Stimulated activated CD4-positive, alpha-beta T cell treated with anti-CD3 and anti-CD28 coated beads, TNF-alpha, amount 100 ng/mL, for 1 hour (primary cell): ENCODE measurements at regions not wholly inside any gene's neighbourhood (a gene's known extent, or its start where the extent isn't known, plus 50 kb on each side); places are given as distances from the start of the nearest gene placed in this dataset.

Experiments
- DNase-seq, 3 donors: peaks; one replicate each; pipeline ENCODE4 v3.0.0-alpha.2; 2020; ENCODE audit warnings: low read depth in 3 of 3, low spot score in 1 of 3

- DNase-seq = no peak
Observed at GRCh38 chr2:173630425-173631126, 275.9 kb downstream of the CDCA7 start.

- DNase-seq = no peak
Observed at GRCh38 chr2:173631127-173631460, 276.4 kb downstream of the CDCA7 start.

- no peak for DNase-seq
Observed at GRCh38 chr2:173644146-173644545, 289.5 kb downstream of the CDCA7 start.

GRCh38 chr2:173647681-173648311, 293.1 kb downstream of the CDCA7 start:
- no peak for DNase-seq

- DNase-seq = no peak
Observed at GRCh38 chr2:173648816-173649215, 294.1 kb downstream of the CDCA7 start.

- no peak for DNase-seq
Observed at GRCh38 chr2:173649527-173650219, 295.0 kb downstream of the CDCA7 start.

- DNase-seq = no peak
Observed at GRCh38 chr2:173651891-173652290, 297.2 kb downstream of the CDCA7 start.

- DNase-seq = no peak
Observed at GRCh38 chr2:173652311-173652710, 297.6 kb downstream of the CDCA7 start.

- DNase-seq = no peak
Observed at GRCh38 chr2:173652767-173653431, 298.2 kb downstream of the CDCA7 start.

- no peak for DNase-seq
Observed at GRCh38 chr2:173653432-173653805, 298.7 kb downstream of the CDCA7 start.

GRCh38 chr2:173654161-173654895, 299.7 kb downstream of the CDCA7 start:
- DNase-seq = no peak

- no peak for DNase-seq
Observed at GRCh38 chr2:173654896-173655265, 300.2 kb downstream of the CDCA7 start.

- DNase-seq = no peak
Observed at GRCh38 chr2:173656086-173656485, 301.4 kb downstream of the CDCA7 start.

GRCh38 chr2:173657996-173658717, 303.5 kb downstream of the CDCA7 start:
- no peak for DNase-seq

GRCh38 chr2:173658946-173659371, 304.3 kb downstream of the CDCA7 start:
- no peak for DNase-seq

GRCh38 chr2:173659509-173659908, 304.8 kb downstream of the CDCA7 start:
- DNase-seq = no peak

GRCh38 chr2:173661586-173661985, 303.6 kb downstream of the SP3 start:
- DNase-seq = no peak

GRCh38 chr2:173663353-173663752, 301.8 kb downstream of the SP3 start:
- no peak for DNase-seq

GRCh38 chr2:173663835-173664512, 301.2 kb downstream of the SP3 start:
- no peak for DNase-seq

GRCh38 chr2:173664513-173664910, 300.7 kb downstream of the SP3 start:
- DNase-seq = no peak
